ENCODE measurements at regions not wholly inside any gene's neighbourhood (a gene's known extent, or its start where the extent isn't known, plus 50 kb on each side); places are given as distances from the start of the nearest gene placed in this dataset.

DNA sequence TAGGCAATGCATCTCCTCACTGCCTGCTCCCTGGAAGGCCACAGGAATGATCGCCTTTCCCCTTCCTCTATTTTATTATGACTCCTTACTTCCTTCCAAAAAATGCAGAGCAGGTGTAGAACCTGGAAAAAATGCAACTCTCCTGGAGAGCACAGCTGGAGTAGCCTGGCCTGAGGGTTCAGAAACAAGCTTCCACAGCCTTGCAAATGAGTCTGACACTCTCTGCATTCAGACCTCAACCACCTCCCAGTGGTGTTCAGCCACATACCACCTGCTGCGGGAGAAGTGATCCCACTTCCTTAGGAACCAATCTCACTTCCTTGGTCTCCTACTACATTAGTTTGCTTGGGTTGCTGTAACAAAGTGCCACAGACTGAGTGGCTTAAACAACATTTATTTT, 368.1 kb upstream of the NOCT start:
- Histone ChIP-seq H3K9ac (ENCODE audit: low read depth in 1 of 2, low read length in 2 of 2) (no peak overlapping the region), H3K27ac (ENCODE audit: low read depth, low read length) (no peak overlapping the region), H3K36me3 (ENCODE audit: control insufficient read depth in 1 of 2, insufficient read depth in 2 of 2, low read length in 2 of 2) (no peaks in the 10 kb centered on the region), H3K27me3 (ENCODE audit: control insufficient read depth in 1 of 2, insufficient read depth in 2 of 2, low read length in 2 of 2) (no peaks in the 10 kb centered on the region), H3K4me3 (ENCODE audit: low read depth in 1 of 2, low read length in 2 of 2) (no peak overlapping the region), H3K4me1 (ENCODE audit: control insufficient read depth in 1 of 2, insufficient read depth in 2 of 2, low read length in 2 of 2) (no peaks in the 10 kb centered on the region), H3K9me3 (ENCODE audit: control insufficient read depth in 1 of 2, low read length in 2 of 2) (no peaks in the 10 kb centered on the region)

- no peak overlapping the region for H3K9ac ChIP-seq (ENCODE audit: low read depth in 1 of 2, low read length in 2 of 2)
- H3K27me3 ChIP-seq (ENCODE audit: control insufficient read depth in 1 of 2, insufficient read depth in 2 of 2, low read length in 2 of 2): no peaks in the 10 kb centered on the region
- H3K4me1 ChIP-seq (ENCODE audit: control insufficient read depth in 1 of 2, insufficient read depth in 2 of 2, low read length in 2 of 2): no peaks in the 10 kb centered on the region
- no peak overlapping the region for H3K27ac ChIP-seq (ENCODE audit: low read depth, low read length)
- no peak overlapping the region for H3K4me3 ChIP-seq (ENCODE audit: low read depth in 1 of 2, low read length in 2 of 2)
- H3K36me3 ChIP-seq (ENCODE audit: control insufficient read depth in 1 of 2, insufficient read depth in 2 of 2, low read length in 2 of 2): no peaks in the 10 kb centered on the region
- H3K9me3 ChIP-seq (ENCODE audit: control insufficient read depth in 1 of 2, low read length in 2 of 2): no peaks in the 10 kb centered on the region
Observed at GRCh38 chr4:138646383-138646782, 369.2 kb upstream of the NOCT start.

DNA sequence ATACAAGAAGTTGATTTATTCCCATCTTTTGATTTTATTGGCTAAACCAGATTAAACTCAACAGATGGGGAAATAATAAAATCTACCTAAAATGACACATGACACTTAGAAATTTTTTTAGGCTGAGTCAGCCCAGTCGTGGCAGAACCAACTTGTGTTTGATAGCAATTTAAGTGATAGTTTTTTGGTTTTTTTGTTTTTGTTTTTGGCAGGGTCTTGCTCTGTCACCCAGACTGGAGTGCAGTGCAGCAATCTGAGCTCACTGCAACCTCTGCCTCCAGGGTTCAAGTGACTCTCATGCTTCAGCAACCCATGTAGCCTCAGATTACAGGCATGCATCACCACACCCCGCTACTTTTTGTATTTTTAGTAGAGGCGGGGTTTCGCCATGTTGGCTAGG, 370.3 kb upstream of the NOCT start:
- Histone ChIP-seq H3K9ac (ENCODE audit: low read depth in 1 of 2, low read length in 2 of 2) (no peak overlapping the region), H3K27ac (ENCODE audit: low read depth, low read length) (no peak overlapping the region), H3K4me1 (ENCODE audit: control insufficient read depth in 1 of 2, insufficient read depth in 2 of 2, low read length in 2 of 2) (no peaks in the 10 kb centered on the region), H3K27me3 (ENCODE audit: control insufficient read depth in 1 of 2, insufficient read depth in 2 of 2, low read length in 2 of 2) (no peaks in the 10 kb centered on the region), H3K4me3 (ENCODE audit: low read depth in 1 of 2, low read length in 2 of 2) (no peak overlapping the region), H3K36me3 (ENCODE audit: control insufficient read depth in 1 of 2, insufficient read depth in 2 of 2, low read length in 2 of 2) (no peaks in the 10 kb centered on the region), H3K9me3 (ENCODE audit: control insufficient read depth in 1 of 2, low read length in 2 of 2) (no peaks in the 10 kb centered on the region)

GRCh38 chr4:138644322-138644721, 371.3 kb upstream of the NOCT start:
- H3K4me1 ChIP-seq (ENCODE audit: control insufficient read depth in 1 of 2, insufficient read depth in 2 of 2, low read length in 2 of 2): no peaks in the 10 kb centered on the region
- H3K9me3 ChIP-seq (ENCODE audit: control insufficient read depth in 1 of 2, low read length in 2 of 2): no peaks in the 10 kb centered on the region
- H3K27ac ChIP-seq (ENCODE audit: low read depth, low read length): no peak overlapping the region
- no peak overlapping the region for H3K9ac ChIP-seq (ENCODE audit: low read depth in 1 of 2, low read length in 2 of 2)
- H3K27me3 ChIP-seq (ENCODE audit: control insufficient read depth in 1 of 2, insufficient read depth in 2 of 2, low read length in 2 of 2): no peaks in the 10 kb centered on the region
- no peak overlapping the region for H3K4me3 ChIP-seq (ENCODE audit: low read depth in 1 of 2, low read length in 2 of 2)
- no peaks in the 10 kb centered on the region for H3K36me3 ChIP-seq (ENCODE audit: control insufficient read depth in 1 of 2, insufficient read depth in 2 of 2, low read length in 2 of 2)

GRCh38 chr4:138643827-138644226, 371.8 kb upstream of the NOCT start:
- Histone ChIP-seq H3K4me3 (ENCODE audit: low read depth in 1 of 2, low read length in 2 of 2) (no peak overlapping the region), H3K27me3 (ENCODE audit: control insufficient read depth in 1 of 2, insufficient read depth in 2 of 2, low read length in 2 of 2) (no peaks in the 10 kb centered on the region), H3K9me3 (ENCODE audit: control insufficient read depth in 1 of 2, low read length in 2 of 2) (no peaks in the 10 kb centered on the region), H3K9ac (ENCODE audit: low read depth in 1 of 2, low read length in 2 of 2) (no peak overlapping the region), H3K27ac (ENCODE audit: low read depth, low read length) (no peak overlapping the region), H3K36me3 (ENCODE audit: control insufficient read depth in 1 of 2, insufficient read depth in 2 of 2, low read length in 2 of 2) (no peaks in the 10 kb centered on the region), H3K4me1 (ENCODE audit: control insufficient read depth in 1 of 2, insufficient read depth in 2 of 2, low read length in 2 of 2) (no peaks in the 10 kb centered on the region)

- no peak overlapping the region for H3K27ac ChIP-seq (ENCODE audit: low read depth, low read length)
- no peaks in the 10 kb centered on the region for H3K36me3 ChIP-seq (ENCODE audit: control insufficient read depth in 1 of 2, insufficient read depth in 2 of 2, low read length in 2 of 2)
- H3K4me1 ChIP-seq (ENCODE audit: control insufficient read depth in 1 of 2, insufficient read depth in 2 of 2, low read length in 2 of 2): no peaks in the 10 kb centered on the region
- no peak overlapping the region for H3K4me3 ChIP-seq (ENCODE audit: low read depth in 1 of 2, low read length in 2 of 2)
- H3K9ac ChIP-seq (ENCODE audit: low read depth in 1 of 2, low read length in 2 of 2): no peak overlapping the region
- H3K9me3 ChIP-seq (ENCODE audit: control insufficient read depth in 1 of 2, low read length in 2 of 2): no peaks in the 10 kb centered on the region
- H3K27me3 ChIP-seq (ENCODE audit: control insufficient read depth in 1 of 2, insufficient read depth in 2 of 2, low read length in 2 of 2): no peaks in the 10 kb centered on the region
Observed at GRCh38 chr4:138639018-138639741, 376.4 kb upstream of the NOCT start.

GRCh38 chr4:138636781-138637180, 378.8 kb upstream of the NOCT start:
- H3K9me3 ChIP-seq (ENCODE audit: control insufficient read depth in 1 of 2, low read length in 2 of 2): no peaks in the 10 kb centered on the region

GRCh38 chr4:138634915-138635314, 380.7 kb upstream of the NOCT start:
- Histone ChIP-seq H3K4me3 (ENCODE audit: low read depth in 1 of 2, low read length in 2 of 2) (no peak overlapping the region), H3K36me3 (ENCODE audit: control insufficient read depth in 1 of 2, insufficient read depth in 2 of 2, low read length in 2 of 2) (no peaks in the 10 kb centered on the region), H3K9me3 (ENCODE audit: control insufficient read depth in 1 of 2, low read length in 2 of 2) (no peaks in the 10 kb centered on the region), H3K9ac (ENCODE audit: low read depth in 1 of 2, low read length in 2 of 2) (no peak overlapping the region), H3K27ac (ENCODE audit: low read depth, low read length) (no peak overlapping the region), H3K4me1 (ENCODE audit: control insufficient read depth in 1 of 2, insufficient read depth in 2 of 2, low read length in 2 of 2) (no peaks in the 10 kb centered on the region), H3K27me3 (ENCODE audit: control insufficient read depth in 1 of 2, insufficient read depth in 2 of 2, low read length in 2 of 2) (no peaks in the 10 kb centered on the region)

More at GRCh38 chr4:138636781-138637180, 378.8 kb upstream of the NOCT start:
- Histone ChIP-seq H3K4me3 (ENCODE audit: low read depth in 1 of 2, low read length in 2 of 2) (no peak overlapping the region), H3K27ac (ENCODE audit: low read depth, low read length) (no peak overlapping the region), H3K4me1 (ENCODE audit: control insufficient read depth in 1 of 2, insufficient read depth in 2 of 2, low read length in 2 of 2) (no peaks in the 10 kb centered on the region), H3K36me3 (ENCODE audit: control insufficient read depth in 1 of 2, insufficient read depth in 2 of 2, low read length in 2 of 2) (no peaks in the 10 kb centered on the region), H3K9ac (ENCODE audit: low read depth in 1 of 2, low read length in 2 of 2) (no peak overlapping the region), H3K27me3 (ENCODE audit: control insufficient read depth in 1 of 2, insufficient read depth in 2 of 2, low read length in 2 of 2) (no peaks in the 10 kb centered on the region)

- Histone ChIP-seq H3K9ac (ENCODE audit: low read depth in 1 of 2, low read length in 2 of 2) (no peak overlapping the region), H3K4me1 (ENCODE audit: control insufficient read depth in 1 of 2, insufficient read depth in 2 of 2, low read length in 2 of 2) (no peaks in the 10 kb centered on the region), H3K9me3 (ENCODE audit: control insufficient read depth in 1 of 2, low read length in 2 of 2) (no peaks in the 10 kb centered on the region), H3K4me3 (ENCODE audit: low read depth in 1 of 2, low read length in 2 of 2) (no peak overlapping the region), H3K27me3 (ENCODE audit: control insufficient read depth in 1 of 2, insufficient read depth in 2 of 2, low read length in 2 of 2) (no peaks in the 10 kb centered on the region), H3K36me3 (ENCODE audit: control insufficient read depth in 1 of 2, insufficient read depth in 2 of 2, low read length in 2 of 2) (no peaks in the 10 kb centered on the region), H3K27ac (ENCODE audit: low read depth, low read length) (no peak overlapping the region)
Observed at GRCh38 chr4:138633580-138633904, 382.0 kb upstream of the NOCT start.

DNA sequence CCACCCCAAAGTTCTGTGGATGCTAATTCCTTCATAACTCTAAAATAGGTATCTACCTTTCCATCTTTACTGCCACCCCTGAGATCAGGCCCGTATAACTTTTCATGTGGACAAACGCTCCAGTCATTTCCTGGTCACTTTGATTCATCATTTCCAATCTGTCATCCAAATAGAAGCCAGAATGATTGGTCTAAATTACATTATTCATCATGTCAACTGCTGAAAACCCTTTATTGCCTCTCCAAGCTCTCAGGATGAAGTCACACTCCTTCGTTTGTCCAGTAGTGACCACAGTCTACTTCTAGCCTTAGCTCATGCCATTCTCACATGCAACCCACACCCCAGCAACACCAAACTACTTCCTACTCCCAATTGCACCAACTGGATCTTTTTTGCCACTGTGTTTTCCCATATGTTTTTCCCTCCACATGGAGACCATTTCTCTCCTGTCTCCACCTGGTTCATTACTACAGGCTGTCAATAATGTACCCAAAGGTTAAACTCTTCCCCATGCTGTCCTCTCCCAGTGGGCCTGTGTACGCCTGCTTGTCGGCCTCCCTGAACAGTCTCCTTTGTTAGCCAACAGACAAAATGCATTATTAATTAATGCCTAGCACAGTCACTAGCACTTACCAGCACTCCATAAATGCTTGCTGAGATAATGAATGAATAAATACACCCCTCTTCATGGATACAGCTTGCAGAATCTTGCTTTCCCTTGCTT, 382.6 kb upstream of the NOCT start:
- no peaks in the 10 kb centered on the region for H3K4me1 ChIP-seq (ENCODE audit: control insufficient read depth in 1 of 2, insufficient read depth in 2 of 2, low read length in 2 of 2)
- H3K9ac ChIP-seq (ENCODE audit: low read depth in 1 of 2, low read length in 2 of 2): no peak overlapping the region

More for the DNA sequence above, 382.6 kb upstream of the NOCT start:
- Histone ChIP-seq H3K36me3 (ENCODE audit: control insufficient read depth in 1 of 2, insufficient read depth in 2 of 2, low read length in 2 of 2) (no peaks in the 10 kb centered on the region), H3K9me3 (ENCODE audit: control insufficient read depth in 1 of 2, low read length in 2 of 2) (no peaks in the 10 kb centered on the region), H3K27me3 (ENCODE audit: control insufficient read depth in 1 of 2, insufficient read depth in 2 of 2, low read length in 2 of 2) (no peaks in the 10 kb centered on the region), H3K27ac (ENCODE audit: low read depth, low read length) (no peak overlapping the region), H3K4me3 (ENCODE audit: low read depth in 1 of 2, low read length in 2 of 2) (no peak overlapping the region)

All from duodenal mucosa (tissue), 2 donors.